ENCODE measurements at regions not wholly inside any gene's neighbourhood (a gene's known extent, or its start where the extent isn't known, plus 50 kb on each side); places are given as distances from the start of the nearest gene placed in this dataset.

- TF ChIP-seq TAF1 (IDR thresholded peaks at IDR 0.05; ENCODE audit: borderline replicate concordance, low read depth, low read length) (no peak), POLR2AphosphoS5 (IDR thresholded peaks at IDR 0.05; ENCODE audit: low read depth, low read length) (no peak), POLR2A (IDR thresholded peaks at IDR 0.05; ENCODE audit: low read depth, low read length) (no peak)
Measured at GRCh38 chr3:139234491-139234890, 109.3 kb upstream of the MRPS22 start.

Data from GM12892 (cell line).